ENCODE measurements at regions not wholly inside any gene's neighbourhood (a gene's known extent, or its start where the extent isn't known, plus 50 kb on each side); places are given as distances from the start of the nearest gene placed in this dataset.

DNA sequence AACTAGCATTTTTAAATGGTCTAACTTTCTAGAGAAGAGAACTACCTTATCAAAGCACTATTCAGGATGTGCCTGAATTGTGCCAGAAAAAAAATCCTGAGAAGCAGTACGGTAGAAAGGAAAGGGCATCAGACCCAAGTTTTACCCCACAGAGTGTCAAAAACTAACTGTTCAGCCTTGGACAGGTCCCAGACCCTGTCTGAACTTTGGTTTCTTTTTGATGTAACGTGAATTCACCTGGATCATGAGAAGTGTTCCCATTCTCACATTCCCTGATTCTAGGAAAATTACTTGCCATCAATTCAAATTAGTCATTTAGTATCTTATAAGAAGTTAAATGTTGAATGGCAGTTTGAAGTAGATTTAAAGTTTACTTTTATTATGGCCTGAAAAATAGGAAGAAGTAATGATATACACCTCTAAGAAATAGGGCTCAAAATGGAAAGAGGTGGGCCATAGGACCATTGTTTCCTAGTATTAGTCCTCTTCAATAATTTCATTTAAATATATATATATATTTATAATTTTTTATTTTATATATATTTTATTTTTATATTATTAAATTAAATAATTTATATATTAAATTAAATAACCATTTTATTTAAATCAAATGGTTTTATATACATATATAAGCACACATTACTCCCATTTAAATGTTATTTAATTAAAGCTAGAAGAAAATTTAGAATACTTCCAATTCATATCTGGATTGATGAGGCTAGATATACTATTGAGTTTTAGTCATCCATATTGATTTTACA, 181.9 kb upstream of the PPARGC1A start:
- no peak for DNase-seq (ENCODE audit: low read depth in 4 of 4, low spot score in 3 of 4)

GRCh38 chr4:24070117-24070516, 180.3 kb upstream of the PPARGC1A start:
- DNase-seq (ENCODE audit: low read depth in 4 of 4, low spot score in 3 of 4) = no peak

GRCh38 chr4:24067367-24068193, 177.7 kb upstream of the PPARGC1A start:
- DNase-seq (ENCODE audit: low read depth in 4 of 4, low spot score in 3 of 4) = no peak

DNA sequence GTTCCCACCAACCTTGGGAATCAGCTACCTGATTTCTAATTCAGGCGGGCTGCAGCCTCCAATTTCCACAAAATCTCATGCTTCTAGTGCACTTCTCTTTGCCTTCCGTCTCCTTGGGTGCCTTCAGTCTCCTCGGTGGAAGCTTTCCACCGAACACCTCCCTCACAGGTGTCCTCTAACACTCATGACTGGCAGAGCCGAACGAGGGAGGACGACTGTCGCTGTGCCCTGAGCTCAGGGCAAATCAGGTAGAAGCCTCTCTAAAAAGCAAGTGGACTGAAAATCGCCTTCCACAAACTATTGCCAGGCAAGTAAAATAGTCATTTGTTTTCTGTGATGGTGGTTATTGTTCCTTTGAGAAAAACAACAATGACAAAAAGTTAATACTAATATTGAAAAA, 176.1 kb upstream of the PPARGC1A start:
- DNase-seq (ENCODE audit: low read depth in 4 of 4, low spot score in 3 of 4) = no peak

DNA sequence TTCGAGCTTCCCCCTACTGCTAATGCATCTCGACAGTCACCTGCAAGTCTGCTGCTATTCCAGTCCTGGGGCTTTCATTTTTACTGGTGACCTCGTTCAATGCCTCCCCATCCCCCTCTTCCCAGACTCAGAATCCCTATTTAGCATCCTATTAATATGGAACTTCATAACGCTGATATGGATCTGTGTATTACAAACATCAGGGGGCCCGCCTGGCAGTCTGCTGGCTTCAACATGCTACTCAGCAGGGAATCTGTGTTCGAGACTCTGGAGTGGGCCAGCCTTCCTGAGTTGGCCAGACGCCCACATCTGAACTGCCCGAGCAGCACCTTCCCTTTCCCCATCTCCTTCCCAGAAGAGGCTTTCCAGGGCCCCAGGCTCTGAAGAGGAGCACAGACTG, 173.9 kb upstream of the PPARGC1A start:
- no peak for DNase-seq (ENCODE audit: low read depth in 4 of 4, low spot score in 3 of 4)

- DNase-seq (ENCODE audit: low read depth in 4 of 4, low spot score in 3 of 4) = no peak
Measured at GRCh38 chr4:24060932-24061331, 171.1 kb upstream of the PPARGC1A start.

- DNase-seq (ENCODE audit: low read depth in 4 of 4, low spot score in 3 of 4) = no peak
Measured at GRCh38 chr4:24059839-24060238, 170.0 kb upstream of the PPARGC1A start.

DNA sequence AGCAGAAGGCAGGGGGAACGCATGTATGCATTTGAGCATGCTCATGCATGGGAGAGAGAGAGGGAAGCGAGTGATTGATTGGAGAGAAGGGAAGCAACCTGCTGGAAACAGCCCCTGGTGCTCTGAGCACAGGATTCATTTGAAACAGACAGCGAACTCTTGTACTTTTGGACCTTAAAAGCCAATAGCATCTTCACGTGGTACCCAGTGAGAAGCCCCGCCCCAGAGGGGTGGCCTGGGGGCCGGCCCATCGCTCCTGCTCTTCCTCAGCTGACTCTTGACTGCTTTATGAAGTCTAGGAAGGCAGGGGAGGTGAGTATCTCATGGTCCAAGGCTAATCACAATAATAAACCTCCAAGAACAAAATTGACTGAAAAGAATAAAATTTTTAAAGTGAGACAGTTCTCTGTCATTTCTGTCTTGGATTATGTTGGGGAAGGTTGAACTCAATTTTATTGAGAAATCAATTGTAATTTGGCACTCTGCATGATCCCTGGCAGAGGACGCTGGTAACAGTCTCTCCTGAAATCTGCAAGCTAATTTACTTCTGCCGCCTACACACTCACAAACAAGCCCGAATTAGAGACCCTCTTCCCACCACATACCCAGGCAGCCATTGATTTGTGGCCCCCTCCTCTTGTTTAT, 168.2 kb upstream of the PPARGC1A start:
- no peak for DNase-seq (ENCODE audit: low read depth in 4 of 4, low spot score in 3 of 4)

GRCh38 chr4:24056289-24056688, 166.4 kb upstream of the PPARGC1A start:
- DNase-seq (ENCODE audit: low read depth in 4 of 4, low spot score in 3 of 4) = no peak

DNA sequence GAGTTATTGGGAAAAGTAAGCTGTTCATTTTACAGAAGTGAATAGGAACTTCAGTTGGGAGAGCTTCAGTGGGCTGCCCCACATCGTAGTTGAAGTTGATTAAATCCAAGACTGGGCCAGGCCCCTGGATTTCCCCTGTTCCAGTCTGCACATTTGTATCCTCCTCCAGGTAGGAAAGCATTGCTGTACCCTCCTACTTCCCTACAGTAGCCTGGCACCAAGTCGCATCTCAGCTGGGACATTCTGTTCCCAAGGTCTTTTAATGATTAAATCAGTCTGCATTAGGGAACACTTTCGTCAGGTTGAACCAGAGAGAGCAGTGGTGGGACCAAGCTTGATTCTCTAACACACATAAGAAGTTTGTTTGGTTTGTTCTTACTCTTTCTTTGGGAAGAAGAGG, 165.8 kb upstream of the PPARGC1A start:
- DNase-seq (ENCODE audit: low read depth in 4 of 4, low spot score in 3 of 4) = peak in 1 of 4 donors; percentile 5

GRCh38 chr4:24054910-24055309, 165.1 kb upstream of the PPARGC1A start:
- DNase-seq (ENCODE audit: low read depth in 4 of 4, low spot score in 3 of 4) = no peak

DNA sequence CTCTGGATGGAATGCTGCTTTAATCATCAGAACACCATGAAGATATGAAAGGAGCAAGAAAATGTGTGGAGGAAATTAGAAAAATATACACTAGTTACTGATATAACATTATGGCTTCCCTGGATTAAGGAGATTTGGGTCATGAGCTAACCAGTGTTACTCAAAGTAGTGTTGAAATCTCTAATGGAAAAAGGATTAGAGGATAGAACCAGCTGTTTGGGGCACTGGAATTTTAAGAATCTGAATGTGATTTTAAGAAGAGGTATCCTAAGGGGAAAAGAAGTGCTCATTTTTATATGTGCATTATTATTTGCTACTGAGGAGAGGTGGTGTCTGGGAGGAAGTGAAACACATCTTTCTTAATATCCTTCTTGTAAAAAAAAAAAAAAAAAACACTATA, 164.1 kb upstream of the PPARGC1A start:
- DNase-seq (ENCODE audit: low read depth in 4 of 4, low spot score in 3 of 4) = no peak

DNA sequence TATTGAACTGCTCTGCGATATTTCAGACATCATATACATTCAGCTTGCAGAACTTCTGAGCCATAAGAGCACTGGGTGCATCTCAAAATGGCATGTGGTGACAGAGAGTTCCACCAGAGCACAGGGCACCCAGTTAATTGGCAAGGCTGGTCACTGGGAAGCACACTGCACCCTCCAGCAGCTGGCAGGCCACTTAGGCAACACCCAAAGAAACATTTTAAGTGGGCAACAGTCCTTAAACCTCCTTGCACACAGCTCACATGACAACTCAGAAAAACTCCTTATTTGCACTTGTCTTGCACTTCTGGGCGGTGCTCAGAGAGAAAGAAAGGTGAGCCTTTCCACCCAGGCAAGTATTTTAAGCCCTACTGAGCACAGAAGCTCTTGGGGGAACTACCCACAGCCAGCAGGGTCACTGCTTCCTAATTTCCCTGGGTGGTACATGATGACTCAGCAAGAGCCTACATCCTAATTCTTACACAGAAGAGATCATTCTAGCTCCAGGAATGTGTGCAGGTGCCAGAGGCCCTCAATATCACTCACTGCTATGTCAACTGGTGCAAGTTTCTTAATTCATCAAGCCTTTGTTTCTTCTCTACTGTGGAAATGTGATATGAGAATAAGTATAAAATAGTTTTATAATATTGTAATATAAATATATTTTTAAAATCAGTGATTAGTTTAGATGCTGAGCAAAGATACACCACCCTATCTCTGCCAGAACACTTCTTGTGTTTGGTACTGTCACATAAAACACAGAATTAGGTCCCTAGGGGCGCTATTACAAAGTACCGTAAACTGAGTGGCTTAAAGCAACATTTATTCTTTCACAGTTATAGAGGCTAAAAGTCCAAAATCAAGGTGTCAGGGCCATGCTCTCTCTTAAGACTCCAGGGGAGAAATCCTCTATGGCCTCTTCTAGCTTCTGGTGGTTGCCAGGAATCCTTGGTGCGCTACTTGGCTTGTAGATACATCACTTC, 155.1 kb upstream of the PPARGC1A start:
- DNase-seq (ENCODE audit: low read depth in 4 of 4, low spot score in 3 of 4) = no peak

- DNase-seq (ENCODE audit: low read depth in 4 of 4, low spot score in 3 of 4) = no peak
Measured at GRCh38 chr4:24042094-24042493, 152.2 kb upstream of the PPARGC1A start.

DNA sequence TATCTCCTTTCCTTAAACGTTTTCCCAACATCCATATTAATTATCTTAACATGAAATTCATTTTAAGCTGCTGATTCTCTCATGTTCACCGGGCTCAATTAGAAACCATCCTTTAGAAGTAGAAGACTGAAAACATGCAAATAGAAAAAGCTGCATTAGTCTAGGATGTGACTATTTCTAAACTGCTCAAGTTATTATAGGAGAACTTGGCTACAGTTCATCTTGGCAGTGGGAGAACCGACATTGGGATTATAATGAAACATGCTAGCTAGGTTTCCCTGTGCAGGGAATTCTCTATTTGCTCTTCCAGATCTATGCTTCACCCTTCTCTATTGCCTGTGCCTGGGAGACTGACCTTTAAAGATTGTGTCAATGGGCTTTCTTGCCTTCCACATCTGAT, 151.0 kb upstream of the PPARGC1A start:
- DNase-seq (ENCODE audit: low read depth in 4 of 4, low spot score in 3 of 4) = no peak

DNA sequence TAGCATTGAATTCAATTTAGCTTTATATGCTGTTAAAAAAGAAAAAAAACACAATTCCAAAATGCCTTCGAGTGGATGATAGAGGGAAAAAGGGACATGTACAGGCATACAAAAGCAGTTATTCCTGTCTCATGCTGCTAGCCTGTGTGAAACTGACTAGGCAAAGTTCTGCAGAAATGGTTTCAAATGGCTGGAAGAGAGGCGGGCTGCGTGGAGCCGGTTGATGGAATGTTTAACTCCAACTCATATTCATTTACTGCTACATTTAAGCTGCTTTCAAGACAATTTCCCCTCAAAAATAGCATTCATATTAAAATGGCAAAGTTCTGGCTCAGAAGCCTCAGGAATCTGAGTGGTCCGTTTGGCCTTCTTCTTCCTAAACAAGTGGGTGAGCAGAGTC, 143.8 kb upstream of the PPARGC1A start:
- no peak for DNase-seq (ENCODE audit: low read depth in 4 of 4, low spot score in 3 of 4)

DNA sequence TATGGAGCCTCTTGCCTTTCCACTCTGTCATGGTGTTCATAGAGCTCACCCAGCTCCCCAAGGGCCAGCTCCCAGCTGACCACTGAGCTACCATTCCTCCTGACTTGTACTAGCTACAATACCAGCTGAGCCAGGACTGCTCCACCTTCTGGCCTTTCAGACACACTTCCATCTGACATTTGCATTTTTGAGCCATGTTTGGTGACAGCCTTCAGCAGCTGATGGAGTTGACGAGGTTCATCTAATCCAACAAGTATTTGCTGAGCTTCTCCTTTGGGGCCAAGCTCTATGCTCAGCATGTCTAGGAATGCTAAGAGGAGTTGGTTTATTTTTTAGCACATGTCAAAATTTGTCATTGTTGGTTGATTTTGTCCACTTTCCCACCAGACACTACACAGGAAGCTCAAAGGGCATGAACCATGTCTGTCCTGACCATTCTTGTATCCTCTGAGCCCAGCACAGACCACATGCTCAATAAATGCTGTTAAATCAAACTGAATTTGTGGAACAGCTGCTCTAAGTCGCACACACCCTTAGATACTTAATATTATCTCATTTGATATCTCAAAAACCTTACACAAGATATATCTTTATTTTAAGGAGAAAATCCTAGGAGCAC, 142.6 kb upstream of the PPARGC1A start:
- no peak for DNase-seq (ENCODE audit: low read depth in 4 of 4, low spot score in 3 of 4)

DNA sequence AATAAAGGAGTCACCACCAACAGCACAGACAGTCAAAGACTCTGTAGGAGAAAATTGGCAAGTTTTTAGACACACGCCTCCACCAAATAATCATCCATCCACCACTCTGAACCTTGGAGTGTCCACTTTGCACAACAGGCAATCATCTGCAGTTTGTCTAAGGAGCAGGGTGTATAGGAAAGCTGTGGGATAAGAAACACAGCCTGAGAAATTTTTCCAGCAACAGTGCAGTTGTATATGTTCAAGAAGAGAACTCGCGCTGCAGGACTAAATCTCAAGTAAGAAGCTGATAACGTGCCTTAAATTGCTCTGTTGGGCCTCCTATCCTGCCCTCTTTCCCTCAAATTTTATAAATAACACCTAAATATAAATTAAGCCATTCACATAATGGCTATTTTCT, 136.7 kb upstream of the PPARGC1A start:
- no peak for DNase-seq (ENCODE audit: low read depth in 4 of 4, low spot score in 3 of 4)

DNA sequence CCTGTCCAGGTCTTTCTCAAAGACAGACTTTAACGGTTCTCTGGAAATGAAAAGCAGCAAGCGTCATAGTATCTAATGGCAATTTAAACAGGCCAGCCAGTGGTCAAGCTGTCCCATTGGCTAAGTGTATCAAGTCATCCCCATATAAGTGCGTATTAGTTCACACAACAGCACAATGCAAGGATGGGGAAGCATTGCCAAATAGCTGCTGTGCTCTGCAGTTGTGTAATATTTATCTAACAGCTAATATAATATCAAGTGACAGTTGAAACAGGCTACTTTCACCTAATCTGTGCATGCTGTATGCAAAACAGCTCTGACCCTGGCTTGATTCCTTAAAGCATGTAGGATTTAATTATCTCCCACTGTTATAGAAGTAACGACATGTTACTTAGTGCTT, 134.8 kb upstream of the PPARGC1A start:
- no peak for DNase-seq (ENCODE audit: low read depth in 4 of 4, low spot score in 3 of 4)

DNA sequence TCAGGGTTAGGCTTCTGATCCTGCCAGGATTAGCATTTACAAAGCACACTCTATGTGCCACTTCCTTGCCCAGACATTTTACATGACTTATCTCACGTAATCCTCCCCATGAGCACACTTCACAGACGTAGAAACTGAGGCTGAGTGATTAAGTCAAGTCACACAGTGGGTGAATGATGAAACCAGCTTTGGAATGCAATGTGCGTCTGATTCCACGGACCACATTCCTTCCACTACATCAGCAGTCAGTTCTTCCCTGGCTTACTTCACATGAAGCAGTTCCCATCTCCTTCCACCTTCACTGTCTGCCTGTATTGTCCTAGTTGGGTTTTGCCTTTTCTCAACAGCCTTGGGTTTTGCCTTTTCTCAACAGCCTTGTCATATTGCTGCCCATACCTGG, 134.3 kb upstream of the PPARGC1A start:
- DNase-seq (ENCODE audit: low read depth in 4 of 4, low spot score in 3 of 4) = no peak

Measured in right renal pelvis (tissue), 4 donors.